Ishikawa (cell line): ENCODE measurements at regions not wholly inside any gene's neighbourhood (a gene's known extent, or its start where the extent isn't known, plus 50 kb on each side); places are given as distances from the start of the nearest gene placed in this dataset.

ENCODE experiments used
- CEBPB ChIP-seq: IDR thresholded peaks from 2 replicates; pipeline ENCODE4 v1.6.1; 2012
- CREB1 ChIP-seq: IDR thresholded peaks from 2 replicates; pipeline ENCODE4 v1.6.1; 2012; ENCODE audit warnings: low read depth
- EP300 ChIP-seq: IDR thresholded peaks from 2 replicates; pipeline ENCODE4 v1.6.1; 2012; ENCODE audit warnings: borderline replicate concordance
- NFIC ChIP-seq: IDR thresholded peaks from 2 replicates; pipeline ENCODE4 v1.6.1; 2012
- RAD21 ChIP-seq: IDR thresholded peaks from 2 replicates; pipeline ENCODE4 v1.6.1; 2012; ENCODE audit warnings: low read depth
- REST ChIP-seq: IDR thresholded peaks from 2 replicates; pipeline ENCODE4 v1.6.1; 2012; ENCODE audit warnings: low read depth, mild to moderate bottlenecking
- TAF1 ChIP-seq: IDR thresholded peaks from 2 replicates; pipeline ENCODE4 v1.6.1; 2012; ENCODE audit warnings: low read depth, mild to moderate bottlenecking
- TCF12 ChIP-seq: IDR thresholded peaks from 2 replicates; pipeline ENCODE4 v1.6.1; 2012; ENCODE audit warnings: low read depth
- TEAD4 ChIP-seq: IDR thresholded peaks from 2 replicates; pipeline ENCODE4 v1.6.1; 2012
- USF1 ChIP-seq: IDR thresholded peaks from 2 replicates; pipeline ENCODE4 v1.6.1; 2012
- YY1 ChIP-seq: IDR thresholded peaks from 2 replicates; pipeline ENCODE4 v1.6.1; 2012; ENCODE audit warnings: low read depth
- ZBTB7A ChIP-seq: IDR thresholded peaks from 2 replicates; pipeline ENCODE4 v1.6.1; 2012; ENCODE audit warnings: low read depth
- TF ChIP-seq, protein P1 (sequence below): IDR thresholded peaks from 2 replicates; pipeline ENCODE4 v1.6.1; 2012

DNA sequence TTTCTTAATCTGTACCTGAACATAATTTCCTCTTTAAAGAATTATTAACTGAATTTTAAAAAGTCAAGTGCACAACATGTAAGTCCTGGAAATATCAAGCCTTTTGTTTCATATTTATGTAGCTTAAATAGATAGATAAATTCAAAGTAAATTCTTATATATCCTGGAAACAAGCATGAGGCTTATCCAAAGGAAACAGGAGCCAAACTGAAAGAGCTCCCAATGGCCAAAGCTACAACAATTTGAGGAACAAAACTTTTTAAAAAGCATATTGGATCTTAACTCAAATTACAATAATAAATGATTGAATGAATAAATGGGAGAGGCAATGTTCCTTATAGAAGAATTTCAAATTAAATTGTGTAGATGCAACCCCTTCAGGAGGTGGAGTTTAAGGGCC, 679.1 kb downstream of the METTL4 start:
- no peak for TF ChIP-seq CREB1
- TF ChIP-seq USF1: no peak
- TF ChIP-seq REST: no peak
- TF ChIP-seq TEAD4: no peak
- no peak for TF ChIP-seq YY1
- no peak for TF ChIP-seq ZBTB7A
- TF ChIP-seq, protein P1, sequence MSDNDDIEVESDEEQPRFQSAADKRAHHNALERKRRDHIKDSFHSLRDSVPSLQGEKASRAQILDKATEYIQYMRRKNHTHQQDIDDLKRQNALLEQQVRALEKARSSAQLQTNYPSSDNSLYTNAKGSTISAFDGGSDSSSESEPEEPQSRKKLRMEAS: no peak
- no peak for TF ChIP-seq TAF1
- TF ChIP-seq CEBPB: no peak
- no peak for TF ChIP-seq EP300
- TF ChIP-seq NFIC: no peak
- no peak for TF ChIP-seq RAD21
- TF ChIP-seq TCF12: no peak
